DND-41 (cell line): ENCODE measurements at regions not wholly inside any gene's neighbourhood (a gene's known extent, or its start where the extent isn't known, plus 50 kb on each side); places are given as distances from the start of the nearest gene placed in this dataset.

Experiments
- ATAC-seq: fragments of 200-7000 bp; cut with Tn5 transposase; 3 replicates; pipeline ENCODE4 v1.9.1; 2021; ENCODE audit warnings: low read depth; ENCODE audit not compliant: insufficient read depth
- DNase-seq: peaks from one replicate; pipeline ENCODE4 v3.0.0-alpha.2; 2020
- H2AFZ ChIP-seq: 2 replicates; pipeline ENCODE4 v1.6.0; 2012; ENCODE audit warnings: low read depth, low read length
- H3K27ac ChIP-seq: 2 replicates; pipeline ENCODE4 v1.5.1; 2012; ENCODE audit warnings: low read length, inconsistent platforms
- H3K27me3 ChIP-seq: fragments of 200-600 bp; sonication (generic); 2 replicates; pipeline ENCODE4 v1.6.0; 2012; ENCODE audit warnings: low read length, mild to moderate bottlenecking, inconsistent platforms; ENCODE audit not compliant: insufficient read depth, poor library complexity
- H3K36me3 ChIP-seq: 2 replicates; pipeline ENCODE4 v1.5.1; 2012; ENCODE audit warnings: low read length, inconsistent platforms; ENCODE audit not compliant: insufficient read depth
- H3K4me1 ChIP-seq: 2 replicates; pipeline ENCODE4 v1.5.1; 2012; ENCODE audit warnings: mild to moderate bottlenecking, low read length; ENCODE audit not compliant: insufficient read depth
- H3K4me2 ChIP-seq: 2 replicates; pipeline ENCODE4 v1.6.0; 2012; ENCODE audit warnings: mild to moderate bottlenecking, moderate library complexity, low read length, inconsistent platforms; ENCODE audit not compliant: insufficient read depth
- H3K4me3 ChIP-seq, 2 experiments: fragments of 200-600 bp in 1 of 2; shearing (Covaris generic) in 1 of 2; 2 replicates each; pipeline ENCODE4 v1.5.1; 2012 to 2016; ENCODE audit warnings: inconsistent platforms in 2 of 2, low read length in 2 of 2, mild to moderate bottlenecking in 2 of 2, low read depth in 1 of 2, moderate library complexity in 1 of 2
- H3K79me2 ChIP-seq: 2 replicates; pipeline ENCODE4 v1.6.0; 2012; ENCODE audit warnings: low read length, inconsistent platforms; ENCODE audit not compliant: insufficient read depth
- H3K9ac ChIP-seq: 2 replicates; pipeline ENCODE4 v1.6.0; 2012; ENCODE audit warnings: low read depth, mild to moderate bottlenecking, inconsistent platforms, low read length, moderate library complexity
- H3K9me3 ChIP-seq: 2 replicates; pipeline ENCODE4 v1.5.1; 2012; ENCODE audit warnings: low read length, moderate library complexity, mild to moderate bottlenecking, inconsistent platforms; ENCODE audit not compliant: insufficient read depth, severe bottlenecking
- H4K20me1 ChIP-seq: 2 replicates; pipeline ENCODE4 v1.6.0; 2012; ENCODE audit warnings: low read length; ENCODE audit not compliant: insufficient read depth
- CTCF ChIP-seq: IDR thresholded peaks from 2 replicates; pipeline ENCODE4 v1.5.1; 2012; ENCODE audit warnings: borderline replicate concordance, low read length, moderate library complexity, mild to moderate bottlenecking; ENCODE audit not compliant: poor library complexity, severe bottlenecking; ENCODE audit errors: extremely low read depth
- EZH2 ChIP-seq: IDR thresholded peaks from 3 replicates; pipeline ENCODE4 v1.6.1; 2012; ENCODE audit warnings: borderline replicate concordance, low read depth, mild to moderate bottlenecking, moderate library complexity, low read length, inconsistent platforms; ENCODE audit not compliant: severe bottlenecking

GRCh38 chr6:20036141-20036677, 176.1 kb downstream of the MBOAT1 start:
- H2AFZ ChIP-seq: no peak overlapping the region
- H3K36me3 ChIP-seq: no peaks in the 10 kb centered on the region
- H3K79me2 ChIP-seq: no peaks in the 10 kb centered on the region
- H4K20me1 ChIP-seq: no peaks in the 10 kb centered on the region
- H3K4me1 ChIP-seq: no peaks in the 10 kb centered on the region
- no peak for TF ChIP-seq EZH2
- no peak for TF ChIP-seq CTCF
- no peaks in the 10 kb centered on the region for H3K27me3 ChIP-seq
- no peak overlapping the region for H3K9ac ChIP-seq
- H3K4me2 ChIP-seq: no peak overlapping the region
- DNase-seq (no peak), ATAC-seq (no peak)
- no peak overlapping the region for H3K27ac ChIP-seq
- no peaks in the 10 kb centered on the region for H3K9me3 ChIP-seq
- H3K4me3 ChIP-seq: no peak overlapping the region

GRCh38 chr6:20038410-20039204, 173.7 kb downstream of the MBOAT1 start:
- Histone ChIP-seq H3K27ac (no peak overlapping the region), H3K27me3 (no peaks in the 10 kb centered on the region), H3K4me2 (no peak overlapping the region), H2AFZ (no peak overlapping the region), H3K9ac (no peak overlapping the region), H3K79me2 (no peaks in the 10 kb centered on the region), H4K20me1 (no peaks in the 10 kb centered on the region), H3K4me1 (no peaks in the 10 kb centered on the region), H3K9me3 (no peaks in the 10 kb centered on the region), H3K36me3 (no peaks in the 10 kb centered on the region), H3K4me3 (no peak overlapping the region)
- DNase-seq (no peak), ATAC-seq (no peak)
- TF ChIP-seq CTCF: no peak
- no peak for TF ChIP-seq EZH2

- no peak for DNase-seq
These were observed 167.4 kb downstream of the MBOAT1 start for GRCh38 chr6:20044883-20045282.

More at GRCh38 chr6:20044883-20045282, 167.4 kb downstream of the MBOAT1 start:
- no peak overlapping the region for H3K9ac ChIP-seq
- H3K4me3 ChIP-seq: no peak overlapping the region
- no peaks in the 10 kb centered on the region for H3K36me3 ChIP-seq
- H4K20me1 ChIP-seq: no peaks in the 10 kb centered on the region
- no peak overlapping the region for H3K27ac ChIP-seq
- H3K4me1 ChIP-seq: no peaks in the 10 kb centered on the region
- H3K27me3 ChIP-seq: no peaks in the 10 kb centered on the region
- no peak overlapping the region for H3K4me2 ChIP-seq
- H3K9me3 ChIP-seq: no peaks in the 10 kb centered on the region
- no peak for ATAC-seq
- TF ChIP-seq CTCF: no peak
- no peak for TF ChIP-seq EZH2
- H3K79me2 ChIP-seq: no peaks in the 10 kb centered on the region
- H2AFZ ChIP-seq: no peak overlapping the region
